ENCODE measurements at regions not wholly inside any gene's neighbourhood (a gene's known extent, or its start where the extent isn't known, plus 50 kb on each side); places are given as distances from the start of the nearest gene placed in this dataset.

- no peak overlapping the region for H3K27ac ChIP-seq
- H3K36me3 ChIP-seq: no peaks in the 10 kb centered on the region
- ATAC-seq (no peak), DNase-seq (no peak)
- H3K27me3 ChIP-seq: no peaks in the 10 kb centered on the region
- H3K4me3 ChIP-seq: no peak overlapping the region
- H3K4me1 ChIP-seq: no peaks in the 10 kb centered on the region
- H3K9me3 ChIP-seq: no peaks in the 10 kb centered on the region
- no peak for TF ChIP-seq CTCF (IDR thresholded peaks at IDR 0.05)
- intact Hi-C loops (cut with DNase I): no loop called here
Observed at GRCh38 chr4:147217655-147218054, 263.2 kb upstream of the EDNRA start.

- DNase-seq: no peak
Observed at GRCh38 chr4:147219145-147219544, 261.8 kb upstream of the EDNRA start.

GRCh38 chr4:147220833-147221232, 260.1 kb upstream of the EDNRA start:
- Histone ChIP-seq H3K27ac (no peak overlapping the region), H3K4me1 (no peaks in the 10 kb centered on the region), H3K27me3 (no peaks in the 10 kb centered on the region), H3K9me3 (no peaks in the 10 kb centered on the region), H3K4me3 (no peak overlapping the region), H3K36me3 (no peaks in the 10 kb centered on the region)
- DNase-seq (no peak), ATAC-seq (no peak)
- no peak for TF ChIP-seq CTCF (IDR thresholded peaks at IDR 0.05)
- intact Hi-C loops (cut with DNase I): no loop called here
- WGBS, 2 donors: 81 to 85% methylated on average over 1 of the region's 1 CpG

More at GRCh38 chr4:147219145-147219544, 261.8 kb upstream of the EDNRA start:
- no peak overlapping the region for H3K4me3 ChIP-seq
- no peak for ATAC-seq
- H3K27ac ChIP-seq: no peak overlapping the region
- intact Hi-C loops (cut with DNase I): no loop called here
- H3K4me1 ChIP-seq: no peaks in the 10 kb centered on the region
- no peaks in the 10 kb centered on the region for H3K27me3 ChIP-seq
- TF ChIP-seq CTCF (IDR thresholded peaks at IDR 0.05): no peak
- WGBS, 2 donors: 74 to 80% methylated on average over 2 of the region's 2 CpGs
- no peaks in the 10 kb centered on the region for H3K36me3 ChIP-seq
- no peaks in the 10 kb centered on the region for H3K9me3 ChIP-seq

GRCh38 chr4:147222906-147223305, 258.0 kb upstream of the EDNRA start:
- Histone ChIP-seq H3K9me3 (no peaks in the 10 kb centered on the region), H3K36me3 (no peaks in the 10 kb centered on the region), H3K27me3 (no peaks in the 10 kb centered on the region), H3K4me3 (no peak overlapping the region), H3K27ac (no peak overlapping the region), H3K4me1 (no peaks in the 10 kb centered on the region)
- no peak for DNase-seq
- no peak for TF ChIP-seq CTCF (IDR thresholded peaks at IDR 0.05)
- ATAC-seq: no peak
- intact Hi-C loops (cut with DNase I): no loop called here
- 65 to 75% methylated on average over 4 of the region's 4 CpGs for WGBS, 2 donors

- no peak for TF ChIP-seq CTCF (IDR thresholded peaks at IDR 0.05)
- Histone ChIP-seq H3K4me3 (no peak overlapping the region), H3K4me1 (no peaks in the 10 kb centered on the region), H3K36me3 (no peaks in the 10 kb centered on the region), H3K9me3 (no peaks in the 10 kb centered on the region), H3K27me3 (no peaks in the 10 kb centered on the region), H3K27ac (no peak overlapping the region)
- DNase-seq: no peak
- intact Hi-C loops (cut with DNase I): no loop called here
- WGBS, 2 donors: 93 to 94% methylated on average over 5 of the region's 5 CpGs
- ATAC-seq: no peak
Observed at GRCh38 chr4:147223576-147223975, 257.3 kb upstream of the EDNRA start.

Data from heart right ventricle (tissue), 16 donors.